Sigmoid colon (tissue), 4 donors: ENCODE measurements at regions not wholly inside any gene's neighbourhood (a gene's known extent, or its start where the extent isn't known, plus 50 kb on each side); places are given as distances from the start of the nearest gene placed in this dataset.

Experiments
- CTCF ChIP-seq, 4 experiments: fragments of 450-650 bp in 3 of 4; fragments of 200-600 bp in 1 of 4; IDR thresholded peaks; one replicate each; pipeline ENCODE4 v1.5.1; 2016 to 2019; ENCODE audit warnings: antibody characterized with exemption in 4 of 4, mild to moderate bottlenecking in 3 of 4, moderate library complexity in 2 of 4
- EP300 ChIP-seq, 4 donors: sonication (generic); formaldehyde crosslinking; IDR thresholded peaks; one replicate each; pipeline ENCODE4 v1.6.1; 2017; ENCODE audit warnings: antibody characterized with exemption in 4 of 4
- POLR2A ChIP-seq, 2 donors: fragments of 450-650 bp; IDR thresholded peaks; one replicate each; pipeline ENCODE4 v1.6.1; 2016; ENCODE audit warnings: antibody characterized with exemption in 2 of 2, mild to moderate bottlenecking in 2 of 2, moderate library complexity in 2 of 2
- POLR2AphosphoS5 ChIP-seq, 4 donors: sonication (generic); formaldehyde crosslinking; IDR thresholded peaks; one replicate each; pipeline ENCODE4 v1.6.1; 2017; ENCODE audit warnings: antibody characterized with exemption in 4 of 4

DNA sequence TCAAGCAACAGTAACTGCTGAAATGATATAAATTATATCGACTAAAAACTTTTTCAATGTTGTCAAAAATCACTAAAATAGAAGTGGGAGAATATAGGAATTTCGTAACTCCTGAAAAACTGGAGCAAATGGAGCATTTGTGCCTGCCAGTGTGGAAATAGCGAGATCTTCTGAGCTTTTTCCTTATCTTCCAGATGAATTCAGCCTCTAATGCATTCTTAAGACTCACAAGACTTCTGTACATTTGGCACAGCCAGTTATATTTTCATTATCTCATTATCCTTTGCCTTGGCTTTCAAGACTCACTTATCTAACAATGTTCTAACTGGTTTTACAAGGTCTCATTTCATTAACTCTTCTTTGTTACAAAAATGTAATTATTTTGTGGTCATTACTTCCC is 252.4 kb downstream of the GXYLT1 start:
- TF ChIP-seq CTCF (IDR thresholded peaks at IDR 0.05), result no peak
- no peak for TF ChIP-seq POLR2AphosphoS5 (IDR thresholded peaks at IDR 0.05)
- TF ChIP-seq POLR2A (IDR thresholded peaks at IDR 0.05), result no peak
- no peak for TF ChIP-seq EP300 (IDR thresholded peaks at IDR 0.05)
